IMR-90 (cell line): ENCODE measurements at regions not wholly inside any gene's neighbourhood (a gene's known extent, or its start where the extent isn't known, plus 50 kb on each side); places are given as distances from the start of the nearest gene placed in this dataset.

ENCODE experiments used
- ATAC-seq: fragments of 200-7000 bp; cut with Tn5 transposase; 2 replicates; pipeline ENCODE4 v1.9.1; 2020; ENCODE audit warnings: low read depth, mild to moderate bottlenecking, moderate library complexity
- BruUV-seq: library from RNA; stranded (reverse); fragments of 400-500 nt; replicated peaks from 2 replicates; lab custom pipeline; 2021; lab: Mats Ljungman, UMichigan
- CTCF ChIA-PET: fragments of 300-600 bp; formaldehyde crosslinking; extraction: SDS; loops from one replicate; lab custom pipeline; 2021; ENCODE audit warnings: antibody characterized with exemption; lab: Yijun Ruan, JAX
- POLR2A ChIA-PET: fragments of 300-600 bp; sonication (Branson Sonifier 250); formaldehyde crosslinking; loops from one replicate; lab custom pipeline; 2022; ENCODE audit warnings: antibody characterized with exemption; ENCODE audit not compliant: unreplicated experiment; lab: Charles Lee
- DNase-seq: peaks from one replicate; pipeline ENCODE4 v3.0.0; 2013
- H2AFZ ChIP-seq: replicated peaks from 2 replicates; pipeline ENCODE3; 2013; ENCODE audit warnings: low read length, mild to moderate bottlenecking; ENCODE audit not compliant: poor library complexity
- H2AK5ac ChIP-seq: 2 replicates; pipeline ENCODE4 v1.6.1; 2013; ENCODE audit warnings: low read depth, low read length, inconsistent platforms
- H2AK9ac ChIP-seq: replicated peaks from 2 replicates; pipeline ENCODE3; 2013; ENCODE audit warnings: mild to moderate bottlenecking, low read depth, low read length, moderate library complexity; ENCODE audit not compliant: poor library complexity
- H2BK120ac ChIP-seq: 2 replicates; pipeline ENCODE4 v1.6.1; 2013; ENCODE audit warnings: low read depth, low read length, inconsistent platforms
- H2BK15ac ChIP-seq: 3 replicates; pipeline ENCODE4 v1.6.1; 2013; ENCODE audit warnings: low read depth, low read length, inconsistent platforms
- H2BK20ac ChIP-seq: 2 replicates; pipeline ENCODE4 v1.6.1; 2013; ENCODE audit warnings: low read depth, mild to moderate bottlenecking, inconsistent platforms, low read length, moderate library complexity
- H2BK5ac ChIP-seq: 2 replicates; pipeline ENCODE4 v1.6.1; 2013; ENCODE audit warnings: mild to moderate bottlenecking, low read depth, low read length, inconsistent platforms; ENCODE audit not compliant: poor library complexity, severe bottlenecking
- H3K14ac ChIP-seq: replicated peaks from 2 replicates; pipeline ENCODE4 v1.6.1; 2013; ENCODE audit warnings: low read depth, low read length, inconsistent platforms
- H3K18ac ChIP-seq: 2 replicates; pipeline ENCODE4 v1.6.1; 2013; ENCODE audit warnings: low read depth, low read length, control low read depth
- H3K23ac ChIP-seq: 2 replicates; pipeline ENCODE4 v1.6.1; 2013; ENCODE audit warnings: low read depth, low read length, inconsistent platforms
- H3K27ac ChIP-seq: 2 replicates; pipeline ENCODE4 v1.5.1; 2013; ENCODE audit warnings: mild to moderate bottlenecking, control low read depth, low read length; ENCODE audit not compliant: insufficient read depth
- H3K27me3 ChIP-seq: 2 replicates; pipeline ENCODE4 v1.6.1; 2013; ENCODE audit warnings: low read length; ENCODE audit not compliant: control insufficient read depth, insufficient read depth
- H3K36me3 ChIP-seq: 2 replicates; pipeline ENCODE4 v1.6.1; 2013; ENCODE audit warnings: low read length, mixed read lengths; ENCODE audit not compliant: control insufficient read depth, insufficient read depth
- H3K4ac ChIP-seq: 2 replicates; pipeline ENCODE4 v1.6.1; 2013; ENCODE audit warnings: low read depth, low read length, inconsistent platforms
- H3K4me1 ChIP-seq: 2 replicates; pipeline ENCODE4 v1.6.1; 2013; ENCODE audit warnings: low read length, mixed read lengths; ENCODE audit not compliant: control insufficient read depth, insufficient read depth
- H3K4me2 ChIP-seq: 2 replicates; pipeline ENCODE4 v1.6.1; 2013; ENCODE audit warnings: low read depth, mild to moderate bottlenecking, control low read depth, low read length, moderate library complexity
- H3K4me3 ChIP-seq: 2 replicates; pipeline ENCODE4 v1.5.1; 2013; ENCODE audit warnings: low read depth, mild to moderate bottlenecking, control low read depth, low read length, moderate library complexity; ENCODE audit not compliant: insufficient read depth
- H3K56ac ChIP-seq: 2 replicates; pipeline ENCODE4 v1.6.1; 2013; ENCODE audit warnings: low read length, inconsistent platforms; ENCODE audit not compliant: insufficient read depth; ENCODE audit errors: extremely low read depth
- H3K79me1 ChIP-seq, 2 experiments: 2 replicates each; pipeline ENCODE4 v1.6.1; 2013; ENCODE audit warnings: low read length in 2 of 2, inconsistent platforms in 1 of 2, low read depth in 1 of 2
- H3K9ac ChIP-seq: 2 replicates; pipeline ENCODE4 v1.6.1; 2013; ENCODE audit warnings: low read depth, low read length, control low read depth
- H3K9me1 ChIP-seq: 2 replicates; pipeline ENCODE4 v1.6.1; 2013; ENCODE audit warnings: low read length, inconsistent platforms; ENCODE audit not compliant: insufficient read depth
- H3K9me3 ChIP-seq: 2 replicates; pipeline ENCODE4 v1.6.1; 2013; ENCODE audit warnings: low read length; ENCODE audit not compliant: control insufficient read depth, insufficient read depth
- H4K20me1 ChIP-seq: 2 replicates; pipeline ENCODE4 v1.6.1; 2013; ENCODE audit warnings: low read length, inconsistent platforms; ENCODE audit not compliant: insufficient read depth
- H4K5ac ChIP-seq: 2 replicates; pipeline ENCODE4 v1.6.1; 2013; ENCODE audit warnings: mild to moderate bottlenecking, low read depth, low read length, control low read depth
- H4K8ac ChIP-seq, 2 experiments: 2 replicates each; pipeline ENCODE4 v1.6.1; 2013; ENCODE audit warnings: low read depth in 2 of 2, low read length in 2 of 2, control low read depth in 1 of 2, inconsistent platforms in 1 of 2
- H4K91ac ChIP-seq: 2 replicates; pipeline ENCODE4 v1.6.1; 2013; ENCODE audit warnings: low read depth, low read length, inconsistent platforms; ENCODE audit not compliant: insufficient read depth
- FOS ChIP-seq: fragments of 150-350 bp; IDR thresholded peaks from 2 replicates; pipeline ENCODE4 v1.6.1; 2016; ENCODE audit warnings: low read depth, low read length
- MAZ ChIP-seq: IDR thresholded peaks from 2 replicates; pipeline ENCODE4 v1.6.1; 2012; ENCODE audit warnings: low read depth, mild to moderate bottlenecking, low read length, improper control_type of control experiment, moderate library complexity, borderline replicate concordance
- MXI1 ChIP-seq: IDR thresholded peaks from 2 replicates; pipeline ENCODE4 v1.6.1; 2012; ENCODE audit warnings: low read depth, mild to moderate bottlenecking, low read length, moderate library complexity, borderline replicate concordance
- POLR2A ChIP-seq: IDR thresholded peaks from 2 replicates; pipeline ENCODE4 v1.6.1; 2012; ENCODE audit warnings: mild to moderate bottlenecking, low read depth, low read length
- SMC3 ChIP-seq: fragments of 150-350 bp; IDR thresholded peaks from 2 replicates; pipeline ENCODE4 v1.6.1; 2016; ENCODE audit warnings: low read depth, mild to moderate bottlenecking, antibody characterized with exemption, low read length, moderate library complexity
- WGBS, 2 experiments: methylation state at CpG; one replicate each; pipeline versions ENCODE4 v1.1.5 to v1.1.7; 2013; ENCODE audit warnings: missing lambda C conversion rate in 2 of 2; ENCODE audit not compliant: insufficient read length in 1 of 2; ENCODE audit errors: extremely low coverage in 2 of 2; 5-methylcytosine and 5-hydroxymethylcytosine counted together
- dilution Hi-C: fragments of 300-500 bp; cut with HindIII; formaldehyde crosslinking; loops from one replicate; pipeline ENCODE4 v1.14.3; 2018; ENCODE audit warnings: low sequenced_read_pairs; ENCODE audit not compliant: unreplicated experiment
- in situ Hi-C: fragments of 300-500 bp; cut with MboI; formaldehyde crosslinking; loops from 3 replicates; pipeline ENCODE4 v1.14.3; 2019; ENCODE audit warnings: low sequenced_read_pairs, inconsistent platforms, mixed read lengths
- intact Hi-C: fragments of 100-400 bp; cut with micrococcal nuclease; formaldehyde crosslinking; loops from 2 replicates; pipeline ENCODE4 v1.10.0; 2022

- Histone ChIP-seq H4K5ac (no peak overlapping the region), H3K4me2 (no peak overlapping the region), H2BK20ac (no peak overlapping the region), H3K9me1 (no peaks in the 10 kb centered on the region), H3K79me1 (no peaks in the 10 kb centered on the region), H2BK15ac (no peak overlapping the region), H3K18ac (no peak overlapping the region), H3K27me3 (no peaks in the 10 kb centered on the region; the same call in 1 of the 2 replicates), H4K91ac (no peak overlapping the region), H2AK5ac (no peak overlapping the region), H4K20me1 (no peaks in the 10 kb centered on the region), H3K4ac (no peak overlapping the region), H3K56ac (no peak overlapping the region), H2BK5ac (no peak overlapping the region), H3K27ac (no peak overlapping the region), H4K8ac (no peak overlapping the region), H3K9me3 (0 out of 2 replicates have a peak, but pooled peaks cover 1% of the 10 kb centered on the region), H2AK9ac (no peak overlapping the region), H2AFZ (no peak overlapping the region), H3K14ac (no peak overlapping the region), H3K23ac (no peak overlapping the region), H3K4me1 (no peaks in the 10 kb centered on the region), H3K36me3 (no peaks in the 10 kb centered on the region), H3K4me3 (no peak overlapping the region), H2BK120ac (no peak overlapping the region), H3K9ac (no peak overlapping the region)
- no TSS peak for BruUV-seq
- no CpG with 5 or more reads among the region's 1 CpG for WGBS, 2 experiments
- TF ChIP-seq FOS (no peak), POLR2A (no peak), SMC3 (no peak), MAZ (no peak), MXI1 (no peak)
- POLR2A ChIA-PET: no interaction called here
- intact Hi-C loops (no loop called here), dilution Hi-C loops (no loop called here), in situ Hi-C loops (no loop called here)
- CTCF ChIA-PET: no interaction called here
- DNase-seq: peak; percentile 52
- ATAC-seq: no peak
These were observed 161.5 kb downstream of the CEP120 start for GRCh38 chr5:123261752-123262151.
